Middle frontal gyrus (tissue), 1 donor: ENCODE measurements at regions not wholly inside any gene's neighbourhood (a gene's known extent, or its start where the extent isn't known, plus 50 kb on each side); places are given as distances from the start of the nearest gene placed in this dataset.
A peak's percentile ranks its signal among the peaks of the same experiment; 100 is the strongest.

ENCODE experiments used
- DNase-seq: peaks from one replicate; pipeline ENCODE4 v3.0.0-alpha.2; 2015; ENCODE audit warnings: low spot score; ENCODE audit errors: extremely low spot score

DNA sequence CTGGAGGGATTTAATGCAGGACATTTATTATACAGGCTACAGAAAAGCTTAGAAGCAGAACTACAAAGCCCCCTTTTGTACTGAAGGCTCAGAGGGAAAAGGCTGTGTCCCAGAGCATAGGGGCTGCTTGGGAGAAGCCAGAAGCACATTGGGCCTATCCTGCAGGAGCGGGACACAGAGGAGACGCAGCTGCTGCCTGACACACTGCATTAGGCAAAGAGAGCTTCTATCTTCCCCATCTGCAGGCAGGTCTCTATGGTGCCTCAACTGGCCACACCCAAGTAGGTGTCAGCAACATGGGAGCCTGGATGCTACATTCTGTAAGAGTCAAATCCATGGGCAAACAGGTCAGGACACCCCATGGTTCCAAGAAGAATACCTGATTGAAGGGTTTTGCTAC lies 595.9 kb downstream of the AJAP1 start:
- no peak for DNase-seq

DNA sequence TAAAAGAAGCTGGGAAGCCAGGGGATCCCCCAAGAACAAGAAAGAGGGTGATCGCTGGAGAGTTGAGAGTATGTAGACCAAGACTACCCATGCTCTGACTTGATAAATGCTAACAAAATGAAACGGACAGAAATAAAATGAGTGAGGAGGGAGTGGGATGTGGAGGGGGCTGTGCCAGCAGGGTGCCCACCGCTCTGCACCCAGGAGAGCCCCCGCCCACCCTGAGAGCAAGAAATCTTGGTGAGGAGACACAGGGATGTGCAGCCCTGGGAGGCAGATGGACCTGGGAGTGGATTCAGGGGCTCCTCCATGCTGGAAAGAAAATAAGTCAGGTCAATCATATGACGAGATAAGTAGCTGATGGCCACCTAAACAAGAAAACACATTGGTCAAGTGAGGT lies 590.9 kb downstream of the AJAP1 start:
- DNase-seq, result no peak

DNA sequence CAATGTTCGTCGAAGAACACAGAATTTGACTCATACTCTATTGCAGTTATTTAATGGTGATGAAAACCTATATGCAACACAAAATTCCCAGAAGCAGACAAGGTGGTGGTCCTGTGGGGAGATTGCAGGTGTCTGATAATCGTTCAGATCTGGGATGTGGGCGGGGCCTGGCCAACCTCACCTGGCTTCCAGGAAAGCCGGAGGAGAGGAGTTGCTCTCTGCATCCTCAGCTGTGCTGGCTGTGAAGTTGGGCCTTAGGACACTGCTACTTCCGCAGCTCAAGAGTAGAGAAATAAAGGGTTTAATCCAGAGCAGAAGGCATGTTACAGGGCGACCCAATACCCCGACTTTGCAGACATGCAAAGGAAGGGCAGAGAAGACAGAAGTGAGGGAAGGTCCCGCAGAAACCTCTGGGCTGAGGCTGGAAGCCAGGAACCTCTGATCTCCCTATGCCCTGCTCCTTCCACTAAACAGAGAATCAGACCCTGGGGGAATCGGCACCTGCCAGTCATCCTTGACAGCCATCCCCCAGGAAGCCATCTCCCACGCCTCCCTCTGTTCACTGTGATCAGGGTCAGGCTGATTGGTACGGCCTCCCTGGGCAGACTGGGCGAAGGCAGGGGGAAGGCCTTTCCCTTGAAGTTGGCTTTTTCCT lies 590.3 kb downstream of the AJAP1 start:
- no peak for DNase-seq

DNA sequence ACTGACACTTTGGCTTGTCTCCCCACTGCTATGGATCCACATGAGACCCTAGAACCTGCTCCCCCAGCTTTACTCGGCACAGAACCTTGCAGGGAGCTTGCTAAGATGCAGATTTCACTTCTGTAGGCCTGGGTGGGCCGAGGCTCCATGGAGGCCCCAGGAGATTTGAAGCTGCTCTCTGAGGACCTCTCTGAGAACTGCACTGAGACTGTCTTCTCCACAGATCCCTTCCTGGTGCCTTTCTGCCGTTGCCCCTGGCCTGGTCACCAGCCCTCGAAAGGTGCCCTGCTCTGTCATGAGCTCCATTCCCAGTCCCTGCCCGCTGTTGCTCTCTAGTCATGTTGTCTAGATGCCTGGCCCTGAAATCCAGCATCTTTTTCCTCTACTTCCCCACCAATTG lies 588.4 kb downstream of the AJAP1 start:
- DNase-seq, result no peak

- no peak for DNase-seq
These were observed 585.5 kb downstream of the AJAP1 start for GRCh38 chr1:5239911-5240310.

GRCh38 chr1:5238351-5239130 lies 584.1 kb downstream of the AJAP1 start:
- no peak for DNase-seq

DNA sequence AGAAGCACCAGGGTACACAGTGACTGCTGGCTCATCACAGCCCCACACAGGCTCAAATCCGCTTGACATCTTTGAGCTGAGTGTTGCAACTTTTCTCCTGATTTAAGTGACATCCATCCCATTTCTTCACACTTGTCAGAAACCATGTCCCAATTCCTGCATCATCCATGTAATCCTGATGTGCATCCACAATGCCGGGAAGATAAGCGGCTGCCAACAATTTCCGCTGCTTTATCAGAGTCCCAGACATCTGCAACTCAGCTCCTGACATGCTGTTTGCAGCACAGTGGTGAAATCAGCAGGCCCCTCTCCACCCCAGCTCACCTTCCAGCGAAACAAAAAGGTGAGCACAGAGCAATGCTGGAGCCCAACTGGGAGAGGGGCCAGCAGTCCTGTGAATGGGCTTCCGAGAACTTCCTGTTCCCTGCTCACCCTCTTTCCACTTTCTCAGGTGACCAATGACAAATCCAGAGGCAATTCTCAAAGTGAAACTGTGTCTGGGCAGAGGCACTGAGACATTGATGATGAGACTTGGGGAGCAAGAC lies 581.0 kb downstream of the AJAP1 start:
- no peak for DNase-seq

GRCh38 chr1:5232537-5232936 lies 578.1 kb downstream of the AJAP1 start:
- DNase-seq, result no peak

GRCh38 chr1:5231541-5232315 lies 577.3 kb downstream of the AJAP1 start:
- no peak for DNase-seq

- no peak for DNase-seq
These were observed 572.7 kb downstream of the AJAP1 start for GRCh38 chr1:5227114-5227513.

DNA sequence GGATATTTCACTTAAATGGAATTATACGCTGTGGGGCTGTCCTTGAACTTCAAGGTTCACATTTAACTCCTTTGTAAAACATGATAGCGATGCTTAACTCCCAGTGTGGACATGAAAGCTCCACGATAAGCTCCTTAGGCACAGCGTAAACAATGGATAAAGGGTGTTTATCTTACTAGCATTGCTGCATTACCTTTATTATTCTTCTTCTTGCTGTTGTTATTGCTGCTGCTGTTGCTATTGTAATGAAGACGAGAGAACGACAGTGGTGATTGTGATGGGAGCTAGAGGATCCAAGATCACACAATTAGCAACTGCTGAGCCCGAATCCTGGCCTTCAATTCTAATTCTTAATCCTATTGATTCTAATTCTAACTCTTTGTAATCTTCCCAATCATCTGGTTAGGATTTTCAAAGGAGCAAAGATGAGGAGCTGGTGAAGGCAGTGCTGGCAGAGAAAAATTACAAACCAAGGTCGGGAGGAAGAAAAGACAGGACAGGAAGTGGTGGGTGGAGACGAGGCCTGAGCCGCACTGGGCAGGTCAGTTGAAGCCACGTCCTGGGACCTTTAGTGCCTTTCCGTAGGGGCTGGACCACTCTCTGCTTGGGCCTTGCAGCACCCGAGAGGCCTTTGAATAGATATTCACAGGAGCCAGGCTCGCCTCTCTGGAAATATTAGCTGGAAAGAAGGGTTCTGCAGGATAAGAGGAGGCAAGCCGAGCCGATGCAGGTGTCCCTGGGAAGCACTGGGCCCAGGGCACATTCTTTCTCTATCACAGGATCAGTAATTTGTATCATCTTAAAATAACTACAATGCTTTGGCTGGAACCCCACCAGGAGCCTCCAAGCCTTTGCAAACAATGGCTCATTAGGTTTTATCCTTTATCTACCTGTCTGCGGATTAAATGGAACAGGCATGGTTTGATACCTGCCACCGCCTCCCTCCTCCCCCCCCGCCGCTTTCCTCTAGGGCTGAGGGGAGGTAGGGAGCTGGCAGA lies 571.6 kb downstream of the AJAP1 start:
- no peak for DNase-seq

GRCh38 chr1:5223206-5223605 lies 568.8 kb downstream of the AJAP1 start:
- no peak for DNase-seq

DNA sequence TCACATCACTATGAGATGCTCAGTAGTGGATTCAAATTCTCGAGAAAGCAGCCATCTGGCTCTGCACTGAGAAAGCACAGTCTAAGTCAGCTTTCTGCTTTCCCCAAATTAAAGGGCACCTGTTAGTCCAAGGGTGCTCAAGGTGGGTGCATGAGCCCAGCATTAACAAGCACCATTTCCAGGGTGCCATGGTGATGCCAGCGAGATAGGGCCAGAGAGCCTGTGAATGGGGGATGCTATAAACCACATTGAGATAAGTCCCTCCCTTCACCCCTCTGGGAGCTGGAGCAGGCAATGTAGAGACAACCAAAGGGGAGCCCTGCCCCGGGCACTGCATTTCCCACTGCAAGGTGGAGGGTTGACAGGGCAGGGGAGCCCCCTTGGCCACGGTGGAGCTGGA lies 568.2 kb downstream of the AJAP1 start:
- no peak for DNase-seq

GRCh38 chr1:5221451-5221850 lies 567.0 kb downstream of the AJAP1 start:
- no peak for DNase-seq

DNA sequence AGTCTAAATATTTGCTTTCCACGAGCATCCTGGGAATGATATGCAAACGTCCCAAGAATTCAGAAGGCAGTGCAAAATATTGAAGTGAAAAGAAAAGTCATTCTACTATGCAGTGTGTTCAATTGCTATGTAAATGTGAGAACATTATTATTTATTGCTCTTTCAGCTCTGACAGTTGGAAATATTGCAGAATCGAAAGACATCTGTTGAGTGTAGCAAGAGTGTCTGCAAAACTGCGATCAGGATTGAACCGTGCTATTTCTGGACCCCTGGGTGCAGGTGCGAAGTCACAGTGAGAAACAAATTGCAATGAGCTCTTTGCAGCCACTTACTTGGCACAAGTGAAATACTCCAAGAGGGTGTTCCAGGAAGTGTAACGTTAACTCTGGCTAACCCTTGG lies 566.4 kb downstream of the AJAP1 start:
- DNase-seq, result peak; percentile 29

DNA sequence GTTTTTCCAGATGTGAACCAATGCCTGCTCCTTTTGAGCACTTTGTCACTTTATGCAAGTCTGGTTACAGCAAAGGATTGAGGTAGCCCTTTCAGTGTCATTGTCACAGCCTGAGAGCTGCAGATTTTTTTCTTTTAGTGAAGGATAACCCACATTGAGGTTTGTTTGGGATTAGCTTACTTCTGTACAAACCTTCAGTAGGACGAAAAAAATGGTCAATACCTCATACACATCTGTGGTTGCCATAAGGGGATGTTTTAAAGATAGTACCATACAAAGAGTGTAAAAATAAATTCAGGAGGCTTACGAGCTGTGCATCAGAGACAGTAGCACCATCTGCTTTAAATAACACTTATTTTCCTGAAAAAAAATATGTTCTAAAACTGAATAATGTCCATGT lies 566.0 kb downstream of the AJAP1 start:
- DNase-seq, result peak; percentile 11

DNA sequence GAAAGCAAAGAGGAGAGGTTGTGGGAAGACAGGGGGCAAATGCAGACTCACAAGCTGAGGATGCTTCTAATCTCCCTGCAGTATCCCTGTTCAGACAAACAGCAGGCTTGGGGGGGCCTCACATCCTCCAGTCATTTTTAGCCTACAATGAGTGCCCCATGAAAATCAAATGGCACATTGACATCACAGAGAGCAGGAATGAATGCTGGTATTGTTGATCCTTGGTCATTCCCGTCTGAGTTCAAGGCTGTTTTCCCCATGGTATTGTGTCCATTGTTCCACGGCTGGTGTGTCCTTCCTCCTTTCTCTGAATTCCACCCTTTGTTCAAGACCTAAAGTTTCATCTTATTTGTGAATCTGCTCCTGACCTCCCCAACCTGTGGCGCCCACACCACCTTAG lies 545.6 kb downstream of the AJAP1 start:
- DNase-seq, result no peak

DNA sequence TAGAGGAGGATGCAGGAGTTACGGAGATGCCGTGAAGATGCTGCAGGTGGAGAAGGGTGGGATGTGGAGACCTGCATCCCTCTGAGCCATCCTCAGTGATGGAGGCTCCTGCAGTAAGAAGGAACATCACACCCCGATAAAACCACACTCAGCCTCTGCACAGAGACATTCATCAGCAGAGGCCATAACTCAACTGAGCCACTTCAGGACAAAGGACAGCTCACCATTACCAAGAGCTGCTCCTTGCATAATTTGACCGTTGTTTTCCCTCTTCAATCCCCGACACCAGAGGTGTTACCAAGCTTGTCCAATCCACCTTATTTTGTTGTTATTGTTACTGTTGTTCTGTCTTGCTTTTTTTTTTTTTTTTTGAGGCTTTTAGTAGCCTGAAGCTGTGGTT lies 543.9 kb downstream of the AJAP1 start:
- DNase-seq, result no peak

- no peak for DNase-seq
These were observed 537.1 kb downstream of the AJAP1 start for GRCh38 chr1:5191470-5191869.

GRCh38 chr1:5189384-5189783 lies 535.0 kb downstream of the AJAP1 start:
- DNase-seq, result no peak

DNA sequence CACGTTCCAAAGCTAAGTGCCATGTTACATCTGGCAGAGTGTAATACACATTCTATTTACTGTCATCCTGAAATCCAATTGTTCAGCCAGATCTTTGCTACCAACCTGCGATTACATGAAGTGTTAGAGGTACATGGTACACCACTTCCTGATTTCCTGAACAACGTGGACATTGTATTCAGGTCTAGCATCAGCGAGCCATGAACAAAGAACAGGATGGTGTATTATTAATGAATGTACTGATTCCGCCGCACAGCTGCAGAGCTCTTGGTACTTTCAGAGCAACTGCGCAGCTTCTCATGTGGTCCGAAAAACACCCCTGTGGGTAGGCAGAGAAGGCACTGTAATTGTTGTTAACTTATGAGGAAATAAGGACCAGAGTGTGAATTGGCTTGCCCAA lies 511.4 kb downstream of the AJAP1 start:
- no peak for DNase-seq
